Gastrocnemius medialis (tissue), 4 donors: ENCODE measurements at regions not wholly inside any gene's neighbourhood (a gene's known extent, or its start where the extent isn't known, plus 50 kb on each side); places are given as distances from the start of the nearest gene placed in this dataset.

Source experiments
- POLR2A ChIP-seq, 2 donors: fragments of 450-650 bp; IDR thresholded peaks; one replicate each; pipeline ENCODE4 v1.6.1; 2017; ENCODE audit warnings: antibody characterized with exemption in 2 of 2, mild to moderate bottlenecking in 2 of 2, moderate library complexity in 2 of 2
- TF ChIP-seq, protein P1 (sequence below), 5 experiments: fragments of 450-650 bp in 3 of 5; fragments of 200-600 bp in 2 of 5; sonication (generic) in 2 of 5; IDR thresholded peaks in 4 of 5; conservative IDR thresholded peaks in 1 of 5; 1 replicate in 4 of 5; 2 replicates in 1 of 5; pipeline ENCODE4 v1.5.1; 2016 to 2019; ENCODE audit warnings: antibody characterized with exemption in 5 of 5, mild to moderate bottlenecking in 3 of 5, moderate library complexity in 3 of 5

DNA sequence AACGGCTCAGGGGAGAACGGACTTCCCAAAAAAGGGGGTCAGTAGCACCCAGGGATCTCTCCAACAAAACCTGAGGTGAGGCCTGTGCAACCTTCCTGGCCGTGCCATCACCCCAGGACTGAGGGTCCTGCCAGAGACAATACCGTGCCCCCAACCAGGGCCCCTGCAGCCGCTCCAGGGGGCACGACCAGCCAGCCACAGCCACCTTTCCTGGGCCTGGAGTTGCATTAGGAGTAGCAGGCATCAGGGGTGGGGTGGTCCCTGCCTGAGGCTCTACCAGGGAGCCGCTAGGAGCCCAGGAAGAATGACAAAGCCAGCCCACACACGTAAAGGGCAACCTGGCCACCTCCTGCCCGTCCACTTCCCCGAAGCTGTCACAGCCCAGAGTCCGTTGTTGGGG lies 137.8 kb downstream of the BRD1 start:
- TF ChIP-seq, protein P1, sequence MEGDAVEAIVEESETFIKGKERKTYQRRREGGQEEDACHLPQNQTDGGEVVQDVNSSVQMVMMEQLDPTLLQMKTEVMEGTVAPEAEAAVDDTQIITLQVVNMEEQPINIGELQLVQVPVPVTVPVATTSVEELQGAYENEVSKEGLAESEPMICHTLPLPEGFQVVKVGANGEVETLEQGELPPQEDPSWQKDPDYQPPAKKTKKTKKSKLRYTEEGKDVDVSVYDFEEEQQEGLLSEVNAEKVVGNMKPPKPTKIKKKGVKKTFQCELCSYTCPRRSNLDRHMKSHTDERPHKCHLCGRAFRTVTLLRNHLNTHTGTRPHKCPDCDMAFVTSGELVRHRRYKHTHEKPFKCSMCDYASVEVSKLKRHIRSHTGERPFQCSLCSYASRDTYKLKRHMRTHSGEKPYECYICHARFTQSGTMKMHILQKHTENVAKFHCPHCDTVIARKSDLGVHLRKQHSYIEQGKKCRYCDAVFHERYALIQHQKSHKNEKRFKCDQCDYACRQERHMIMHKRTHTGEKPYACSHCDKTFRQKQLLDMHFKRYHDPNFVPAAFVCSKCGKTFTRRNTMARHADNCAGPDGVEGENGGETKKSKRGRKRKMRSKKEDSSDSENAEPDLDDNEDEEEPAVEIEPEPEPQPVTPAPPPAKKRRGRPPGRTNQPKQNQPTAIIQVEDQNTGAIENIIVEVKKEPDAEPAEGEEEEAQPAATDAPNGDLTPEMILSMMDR (IDR thresholded peaks at IDR 0.05 in 4 of 5, conservative IDR thresholded peaks at IDR 0.05 in 1 of 5): no peak
- TF ChIP-seq POLR2A (IDR thresholded peaks at IDR 0.05): no peak
